ENCODE measurements at regions not wholly inside any gene's neighbourhood (a gene's known extent, or its start where the extent isn't known, plus 50 kb on each side); places are given as distances from the start of the nearest gene placed in this dataset.

DNA sequence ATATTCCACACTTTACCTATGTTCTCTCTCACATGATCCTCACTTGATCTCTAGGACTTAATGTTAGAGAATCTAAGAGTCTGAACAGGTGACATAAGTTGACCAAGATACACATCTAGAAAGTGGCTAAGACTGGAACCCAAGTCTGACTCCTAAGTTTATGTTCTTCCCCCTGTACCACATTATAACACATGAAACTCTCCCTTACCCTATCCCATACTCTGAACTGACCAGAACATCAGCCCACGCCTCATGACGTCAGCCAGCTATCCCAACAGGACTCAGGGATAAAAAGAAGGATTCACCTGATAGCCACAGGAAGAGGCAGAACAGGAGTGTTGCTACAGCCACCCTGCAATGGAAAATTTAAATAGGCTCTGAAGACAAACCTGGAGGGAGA lies 392.2 kb downstream of the ZEB2 start:
- Histone ChIP-seq H3K9me3 (no peaks in the 10 kb centered on the region), H3K4me1 (no peaks in the 10 kb centered on the region), H3K4me3 (no peak overlapping the region), H3K36me3 (no peaks in the 10 kb centered on the region), H3K27ac (no peak overlapping the region), H3K27me3 (no peaks in the 10 kb centered on the region)
- no peak for DNase-seq (ENCODE audit: low spot score)
- TF ChIP-seq, protein P1, sequence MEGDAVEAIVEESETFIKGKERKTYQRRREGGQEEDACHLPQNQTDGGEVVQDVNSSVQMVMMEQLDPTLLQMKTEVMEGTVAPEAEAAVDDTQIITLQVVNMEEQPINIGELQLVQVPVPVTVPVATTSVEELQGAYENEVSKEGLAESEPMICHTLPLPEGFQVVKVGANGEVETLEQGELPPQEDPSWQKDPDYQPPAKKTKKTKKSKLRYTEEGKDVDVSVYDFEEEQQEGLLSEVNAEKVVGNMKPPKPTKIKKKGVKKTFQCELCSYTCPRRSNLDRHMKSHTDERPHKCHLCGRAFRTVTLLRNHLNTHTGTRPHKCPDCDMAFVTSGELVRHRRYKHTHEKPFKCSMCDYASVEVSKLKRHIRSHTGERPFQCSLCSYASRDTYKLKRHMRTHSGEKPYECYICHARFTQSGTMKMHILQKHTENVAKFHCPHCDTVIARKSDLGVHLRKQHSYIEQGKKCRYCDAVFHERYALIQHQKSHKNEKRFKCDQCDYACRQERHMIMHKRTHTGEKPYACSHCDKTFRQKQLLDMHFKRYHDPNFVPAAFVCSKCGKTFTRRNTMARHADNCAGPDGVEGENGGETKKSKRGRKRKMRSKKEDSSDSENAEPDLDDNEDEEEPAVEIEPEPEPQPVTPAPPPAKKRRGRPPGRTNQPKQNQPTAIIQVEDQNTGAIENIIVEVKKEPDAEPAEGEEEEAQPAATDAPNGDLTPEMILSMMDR (IDR thresholded peaks at IDR 0.05) = no peak

DNA sequence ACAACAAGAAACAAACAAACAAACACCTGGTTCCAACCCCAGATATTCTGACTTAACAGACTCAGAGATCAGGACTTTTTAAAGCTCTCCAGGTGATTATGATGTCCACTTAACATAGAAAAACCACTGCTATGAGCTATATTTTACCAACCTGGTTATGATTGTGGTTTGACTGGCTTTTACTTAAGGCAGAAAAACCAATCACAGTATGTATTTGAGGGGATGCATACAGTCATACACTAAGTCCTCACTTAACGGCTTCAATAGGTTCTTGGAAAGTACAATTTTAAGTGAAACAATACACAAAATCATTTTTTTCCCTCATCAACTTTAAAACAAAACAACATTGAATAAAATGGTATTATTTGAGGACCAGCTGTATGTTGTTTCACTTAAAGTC lies 393.6 kb downstream of the ZEB2 start:
- TF ChIP-seq, protein P1 (IDR thresholded peaks at IDR 0.05) = no peak
- Histone ChIP-seq H3K27me3 (no peaks in the 10 kb centered on the region), H3K4me3 (no peak overlapping the region), H3K27ac (no peak overlapping the region), H3K4me1 (no peaks in the 10 kb centered on the region), H3K36me3 (no peaks in the 10 kb centered on the region), H3K9me3 (no peaks in the 10 kb centered on the region)
- DNase-seq (ENCODE audit: low spot score) = no peak

DNA sequence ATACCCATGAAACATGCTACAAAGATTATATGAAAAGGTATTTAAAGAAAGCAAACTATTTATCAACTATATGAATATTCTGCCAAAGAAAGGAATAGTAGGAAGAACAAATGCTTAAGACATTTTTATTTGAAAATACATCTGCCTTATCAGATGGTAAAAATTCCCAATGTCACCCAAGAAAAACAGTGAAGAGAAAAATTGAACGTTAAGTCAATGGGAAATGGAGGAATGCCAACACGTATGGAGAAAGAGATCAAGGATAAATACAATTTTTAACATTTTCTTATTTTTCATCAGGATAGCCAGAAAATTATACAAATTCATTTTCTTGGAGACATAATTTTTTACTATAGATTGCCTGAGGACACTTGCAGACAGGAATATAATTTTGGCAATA lies 394.2 kb downstream of the ZEB2 start:
- TF ChIP-seq, protein P1 (IDR thresholded peaks at IDR 0.05) = no peak
- DNase-seq (ENCODE audit: low spot score) = no peak
- no peaks in the 10 kb centered on the region for H3K27me3 ChIP-seq

DNA sequence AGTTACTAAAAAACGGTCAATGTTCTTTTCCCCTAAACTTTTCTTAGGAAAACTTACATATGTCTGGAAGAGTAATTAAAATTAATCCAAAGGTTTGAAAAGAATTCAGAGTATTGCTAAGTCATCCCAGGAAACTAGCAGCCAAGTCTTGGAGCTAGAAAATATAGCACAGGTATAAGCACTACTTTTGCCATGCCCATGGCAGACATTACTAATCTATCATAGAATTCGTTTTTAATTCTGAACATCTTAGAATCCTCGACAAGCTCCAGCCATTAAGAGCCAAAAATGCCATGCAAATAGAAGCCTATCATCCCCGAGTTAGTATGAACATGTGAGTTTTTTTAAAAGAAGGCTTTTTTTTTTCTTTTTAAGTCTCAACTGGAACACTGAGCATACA lies 395.0 kb downstream of the ZEB2 start:
- TF ChIP-seq, protein P1 (IDR thresholded peaks at IDR 0.05) = no peak
- Histone ChIP-seq H3K27me3 (no peaks in the 10 kb centered on the region), H3K27ac (no peak overlapping the region), H3K9me3 (no peaks in the 10 kb centered on the region), H3K4me1 (no peaks in the 10 kb centered on the region), H3K4me3 (no peak overlapping the region), H3K36me3 (no peaks in the 10 kb centered on the region)
- no peak for DNase-seq (ENCODE audit: low spot score)

More for the DNA sequence above, 394.2 kb downstream of the ZEB2 start:
- Histone ChIP-seq H3K9me3 (no peaks in the 10 kb centered on the region), H3K4me1 (no peaks in the 10 kb centered on the region), H3K27ac (no peak overlapping the region), H3K36me3 (no peaks in the 10 kb centered on the region), H3K4me3 (no peak overlapping the region)

DNA sequence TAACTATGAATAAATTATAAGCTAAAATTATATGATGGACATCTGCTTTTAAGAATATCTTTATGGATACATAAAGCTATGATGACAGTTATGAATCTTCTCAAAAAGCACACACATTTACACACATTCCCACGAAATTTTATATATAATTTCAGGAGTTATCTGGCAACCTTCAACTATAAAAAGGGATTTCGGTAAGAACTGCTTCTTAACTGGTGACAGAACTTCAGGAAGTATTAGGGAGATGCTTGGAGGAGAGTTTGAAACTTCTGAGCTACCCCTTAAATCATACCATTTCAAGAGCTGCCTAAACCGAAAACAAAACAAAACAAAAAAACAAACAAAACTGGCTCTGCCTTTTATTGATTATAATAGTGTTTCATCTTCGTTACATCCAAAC lies 399.4 kb downstream of the ZEB2 start:
- no peaks in the 10 kb centered on the region for H3K27me3 ChIP-seq
- no peak overlapping the region for H3K27ac ChIP-seq
- DNase-seq (ENCODE audit: low spot score) = no peak
- no peaks in the 10 kb centered on the region for H3K4me1 ChIP-seq
- no peak overlapping the region for H3K4me3 ChIP-seq
- H3K36me3 ChIP-seq = no peaks in the 10 kb centered on the region
- no peaks in the 10 kb centered on the region for H3K9me3 ChIP-seq
- TF ChIP-seq, protein P1 (IDR thresholded peaks at IDR 0.05) = no peak

DNA sequence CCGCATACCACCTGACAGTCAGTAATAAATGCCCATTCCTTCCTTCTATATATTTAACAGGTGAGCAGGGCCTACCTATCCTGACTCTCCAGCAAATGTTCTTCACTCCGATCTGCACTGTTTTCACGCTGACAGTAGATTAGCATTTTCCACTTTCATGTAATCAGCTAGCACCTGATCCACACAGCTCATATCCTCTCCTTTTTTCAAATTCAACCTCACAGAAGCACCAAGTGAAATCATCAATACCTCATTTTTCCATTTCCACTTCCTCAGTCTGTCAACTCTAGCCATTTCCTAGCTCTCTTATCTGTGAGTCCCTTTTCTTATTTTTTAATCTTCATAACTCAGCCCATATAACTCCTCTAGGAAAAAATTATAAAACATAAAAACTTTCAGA lies 402.8 kb downstream of the ZEB2 start:
- TF ChIP-seq, protein P1 (IDR thresholded peaks at IDR 0.05) = no peak
- no peak for DNase-seq (ENCODE audit: low spot score)
- Histone ChIP-seq H3K9me3 (no peaks in the 10 kb centered on the region), H3K27me3 (no peaks in the 10 kb centered on the region), H3K4me3 (no peak overlapping the region), H3K36me3 (no peaks in the 10 kb centered on the region), H3K4me1 (no peaks in the 10 kb centered on the region), H3K27ac (no peak overlapping the region)
